Sigmoid colon (tissue), 4 donors: ENCODE measurements at regions not wholly inside any gene's neighbourhood (a gene's known extent, or its start where the extent isn't known, plus 50 kb on each side); places are given as distances from the start of the nearest gene placed in this dataset.

Experiments used
- CTCF ChIP-seq, 4 experiments: fragments of 450-650 bp in 3 of 4; fragments of 200-600 bp in 1 of 4; IDR thresholded peaks; one replicate each; pipeline ENCODE4 v1.5.1; 2016 to 2019; ENCODE audit warnings: antibody characterized with exemption in 4 of 4, mild to moderate bottlenecking in 3 of 4, moderate library complexity in 2 of 4
- POLR2A ChIP-seq, 2 donors: fragments of 450-650 bp; IDR thresholded peaks; one replicate each; pipeline ENCODE4 v1.6.1; 2016; ENCODE audit warnings: antibody characterized with exemption in 2 of 2, mild to moderate bottlenecking in 2 of 2, moderate library complexity in 2 of 2
- POLR2AphosphoS5 ChIP-seq, 4 donors: sonication (generic); formaldehyde crosslinking; IDR thresholded peaks; one replicate each; pipeline ENCODE4 v1.6.1; 2017; ENCODE audit warnings: antibody characterized with exemption in 4 of 4

- TF ChIP-seq CTCF (IDR thresholded peaks at IDR 0.05) (no peak), POLR2A (IDR thresholded peaks at IDR 0.05) (no peak), POLR2AphosphoS5 (IDR thresholded peaks at IDR 0.05) (no peak)
Measured at GRCh38 chr3:24663406-24663805, 168.8 kb upstream of the THRB start.
